ENCODE measurements at regions not wholly inside any gene's neighbourhood (a gene's known extent, or its start where the extent isn't known, plus 50 kb on each side); places are given as distances from the start of the nearest gene placed in this dataset.

DNA sequence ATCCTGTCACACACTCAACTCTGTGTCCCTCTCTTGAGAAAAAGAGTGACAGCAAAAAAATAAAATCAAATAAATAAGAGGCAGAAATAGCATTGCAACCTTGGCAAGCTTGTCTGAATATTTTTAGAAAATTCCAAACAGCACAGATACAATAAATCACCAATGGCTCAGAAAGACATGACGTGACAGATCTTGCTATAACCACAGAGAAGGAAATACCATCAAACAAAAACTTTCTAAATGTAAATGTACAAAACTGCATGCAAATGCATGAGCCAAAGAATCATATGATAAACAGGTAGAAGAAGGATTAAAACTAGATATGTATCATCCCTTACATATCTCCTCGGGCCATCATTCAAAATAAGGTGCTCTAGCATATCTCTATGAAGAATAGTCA is 549.2 kb upstream of the NOX3 start:
- Histone ChIP-seq H3K4me3 (no peak overlapping the region), H3K36me3 (no peaks in the 10 kb centered on the region), H3K27me3 (no peaks in the 10 kb centered on the region), H3K9me3 (no peaks in the 10 kb centered on the region), H3K4me1 (peaks cover 0 to 4% (median 0%) of the 10 kb centered on the region in 4 donors), H3K27ac (replicated peaks in 1 of 4) (no peak overlapping the region)
- intact Hi-C loops (cut with DNase I): no loop called here
- 76% methylated on average over 2 of the region's 2 CpGs for WGBS
- TF ChIP-seq EP300 (IDR thresholded peaks at IDR 0.05): no peak
- no peak for TF ChIP-seq POLR2A (IDR thresholded peaks at IDR 0.05; ENCODE audit: low read depth)
- no peak for TF ChIP-seq POLR2AphosphoS5 (IDR thresholded peaks at IDR 0.05)
- no peak for TF ChIP-seq CTCF (IDR thresholded peaks at IDR 0.05)
- no peak for DNase-seq (ENCODE audit: extremely low spot score)

DNA sequence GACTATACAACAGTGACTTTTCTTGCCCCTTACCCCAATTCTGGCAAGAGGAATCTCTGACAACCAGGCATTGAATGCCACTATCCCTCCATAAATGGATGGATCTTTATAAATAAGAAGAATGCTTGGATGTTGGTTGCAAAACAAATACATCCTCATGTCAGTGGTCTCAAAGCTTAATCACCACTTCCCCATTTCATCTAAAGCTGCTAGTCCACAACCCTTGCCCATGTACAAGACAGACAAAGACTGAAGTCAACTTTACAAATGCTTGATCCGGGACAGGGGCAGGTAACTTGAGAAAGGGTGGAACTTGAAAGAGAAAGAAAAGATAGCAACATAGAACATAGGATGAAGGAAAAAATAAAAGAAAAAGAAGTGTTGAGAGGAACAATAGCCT is 540.5 kb upstream of the NOX3 start:
- no peak for TF ChIP-seq EP300 (IDR thresholded peaks at IDR 0.05)
- no peak for TF ChIP-seq POLR2AphosphoS5 (IDR thresholded peaks at IDR 0.05)
- no peak for TF ChIP-seq POLR2A (IDR thresholded peaks at IDR 0.05; ENCODE audit: low read depth)
- TF ChIP-seq CTCF (IDR thresholded peaks at IDR 0.05): no peak
- H3K9me3 ChIP-seq: no peaks in the 10 kb centered on the region
- no peak overlapping the region for H3K27ac ChIP-seq (replicated peaks in 1 of 4)
- H3K4me3 ChIP-seq: no peak overlapping the region
- 96% methylated on average over 1 of the region's 1 CpG for WGBS
- no peaks in the 10 kb centered on the region for H3K4me1 ChIP-seq
- intact Hi-C loops (cut with DNase I): no loop called here
- no peaks in the 10 kb centered on the region for H3K27me3 ChIP-seq
- no peak for DNase-seq (ENCODE audit: extremely low spot score)
- H3K36me3 ChIP-seq: no peaks in the 10 kb centered on the region

DNA sequence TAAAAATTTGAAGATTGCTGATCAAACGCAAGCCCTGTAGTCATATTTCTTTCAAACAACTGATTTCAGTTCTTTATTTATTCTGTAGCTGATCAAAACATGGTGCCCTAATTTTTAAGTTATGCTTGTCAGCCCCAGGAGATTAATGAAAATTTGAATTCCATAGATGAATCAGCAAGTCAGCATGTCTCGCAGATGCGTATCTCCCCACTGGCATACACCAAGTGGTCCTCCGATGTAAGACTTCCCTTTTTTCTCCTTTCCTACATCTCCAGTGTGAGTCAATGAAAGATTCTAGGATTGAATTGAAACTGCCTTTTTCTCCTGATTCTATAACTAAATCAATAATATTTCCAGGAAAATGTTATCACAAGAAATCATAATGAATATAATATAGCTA is 539.6 kb upstream of the NOX3 start:
- no peaks in the 10 kb centered on the region for H3K9me3 ChIP-seq
- WGBS: 87% methylated on average over 4 of the region's 4 CpGs
- H3K4me3 ChIP-seq: no peak overlapping the region
- H3K27me3 ChIP-seq: no peaks in the 10 kb centered on the region
- TF ChIP-seq EP300 (IDR thresholded peaks at IDR 0.05): no peak
- no peak for TF ChIP-seq POLR2A (IDR thresholded peaks at IDR 0.05; ENCODE audit: low read depth)
- no peak for TF ChIP-seq POLR2AphosphoS5 (IDR thresholded peaks at IDR 0.05)
- TF ChIP-seq CTCF (IDR thresholded peaks at IDR 0.05): no peak
- DNase-seq (ENCODE audit: extremely low spot score): no peak
- no peaks in the 10 kb centered on the region for H3K36me3 ChIP-seq
- H3K27ac ChIP-seq (replicated peaks in 1 of 4): no peak overlapping the region
- intact Hi-C loops (cut with DNase I): no loop called here
- H3K4me1 ChIP-seq: no peaks in the 10 kb centered on the region

DNA sequence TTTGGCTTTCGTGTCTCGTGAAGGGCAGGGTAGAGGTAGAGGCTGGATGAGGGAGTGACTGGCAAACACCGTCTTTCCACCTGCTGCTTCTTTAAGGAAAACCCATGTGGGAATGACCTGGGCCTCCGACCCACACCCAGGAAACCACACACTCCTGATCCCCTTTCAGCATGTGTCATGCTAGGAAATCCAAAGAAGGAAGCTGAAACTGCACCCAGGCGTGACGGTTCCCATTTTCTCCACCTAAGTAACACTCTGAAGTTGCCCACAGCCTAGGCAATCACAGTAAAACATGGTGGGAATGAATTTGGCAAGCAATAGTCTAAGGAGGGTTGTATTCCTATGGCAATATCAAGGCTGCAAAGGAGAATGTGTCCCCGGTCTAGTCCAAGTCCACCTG is 538.4 kb upstream of the NOX3 start:
- H3K9me3 ChIP-seq: no peaks in the 10 kb centered on the region
- no peak overlapping the region for H3K4me3 ChIP-seq
- H3K27me3 ChIP-seq: no peaks in the 10 kb centered on the region
- no peak overlapping the region for H3K27ac ChIP-seq (replicated peaks in 1 of 4)
- intact Hi-C loops (cut with DNase I): no loop called here
- no peaks in the 10 kb centered on the region for H3K36me3 ChIP-seq
- 94% methylated on average over 7 of the region's 7 CpGs for WGBS
- H3K4me1 ChIP-seq: no peaks in the 10 kb centered on the region
- DNase-seq (ENCODE audit: extremely low spot score): no peak
- TF ChIP-seq POLR2AphosphoS5 (IDR thresholded peaks at IDR 0.05) (no peak), POLR2A (IDR thresholded peaks at IDR 0.05; ENCODE audit: low read depth) (no peak), EP300 (IDR thresholded peaks at IDR 0.05) (no peak), CTCF (IDR thresholded peaks at IDR 0.05) (no peak)

GRCh38 chr6:155993240-155993639 is 537.6 kb upstream of the NOX3 start:
- Histone ChIP-seq H3K4me3 (no peak overlapping the region), H3K4me1 (no peaks in the 10 kb centered on the region), H3K9me3 (no peaks in the 10 kb centered on the region), H3K27ac (replicated peaks in 1 of 4) (no peak overlapping the region), H3K27me3 (no peaks in the 10 kb centered on the region), H3K36me3 (no peaks in the 10 kb centered on the region)
- no peak for DNase-seq (ENCODE audit: extremely low spot score)
- TF ChIP-seq CTCF (IDR thresholded peaks at IDR 0.05) (no peak), POLR2AphosphoS5 (IDR thresholded peaks at IDR 0.05) (no peak), EP300 (IDR thresholded peaks at IDR 0.05) (no peak), POLR2A (IDR thresholded peaks at IDR 0.05; ENCODE audit: low read depth) (no peak)
- 66% methylated on average over 6 of the region's 6 CpGs for WGBS
- intact Hi-C loops (cut with DNase I): no loop called here

All from esophagus muscularis mucosa (tissue), 4 donors.